H1 (cell line): ENCODE measurements at regions not wholly inside any gene's neighbourhood (a gene's known extent, or its start where the extent isn't known, plus 50 kb on each side); places are given as distances from the start of the nearest gene placed in this dataset.

Experiments used
- CTCF ChIA-PET: fragments of 300-600 bp; sonication (Branson Sonifier 250); formaldehyde crosslinking; loops from one replicate; lab custom pipeline; 2021; ENCODE audit not compliant: partially characterized antibody; lab: Charles Lee
- POLR2A ChIA-PET: fragments of 300-600 bp; sonication (Branson Sonifier 250); formaldehyde crosslinking; loops from one replicate; lab custom pipeline; 2021; ENCODE audit warnings: inconsistent platforms; ENCODE audit not compliant: partially characterized antibody; lab: Charles Lee
- DNase-seq, 2 experiments: peaks; one replicate each; pipeline versions ENCODE4 v3.0.0 to v3.0.0-alpha.2; 2010 to 2022; ENCODE audit warnings: low spot score in 2 of 2, low read depth in 1 of 2, mixed read lengths in 1 of 2
- FAIRE-seq: peaks from 2 replicates; lab custom pipeline; 2011; peaks lifted over from hg19 to GRCh38; lab: Jason Lieb, UNC
- H2AFZ ChIP-seq: 2 replicates; pipeline ENCODE4 v1.8.1; 2012; ENCODE audit warnings: low read length, inconsistent platforms
- H2AK5ac ChIP-seq: 2 replicates; pipeline ENCODE4 v1.6.1; 2013; ENCODE audit warnings: low read depth, low read length
- H2BK120ac ChIP-seq: replicated peaks from 2 replicates; pipeline ENCODE3; 2013; ENCODE audit warnings: low read depth, low read length, inconsistent platforms
- H2BK12ac ChIP-seq: 2 replicates; pipeline ENCODE4 v1.6.1; 2013; ENCODE audit warnings: low read depth, low read length
- H2BK15ac ChIP-seq: 2 replicates; pipeline ENCODE4 v1.6.1; 2013; ENCODE audit warnings: low read length
- H2BK20ac ChIP-seq: 2 replicates; pipeline ENCODE4 v1.6.1; 2013; ENCODE audit warnings: low read length
- H2BK5ac ChIP-seq: 2 replicates; pipeline ENCODE4 v1.6.1; 2013; ENCODE audit warnings: low read depth, low read length
- H3K14ac ChIP-seq: 2 replicates; pipeline ENCODE4 v1.6.1; 2013; ENCODE audit warnings: inconsistent platforms; ENCODE audit not compliant: insufficient read length
- H3K18ac ChIP-seq: 2 replicates; pipeline ENCODE4 v1.6.1; 2013; ENCODE audit warnings: low read length; ENCODE audit errors: extremely low read depth
- H3K23ac ChIP-seq: 2 replicates; pipeline ENCODE4 v1.6.1; 2013; ENCODE audit warnings: inconsistent platforms; ENCODE audit not compliant: insufficient read length
- H3K23me2 ChIP-seq: 2 replicates; pipeline ENCODE4 v1.6.1; 2013; ENCODE audit warnings: low read depth, low read length
- H3K27ac ChIP-seq: 2 replicates; pipeline ENCODE4 v1.6.1; 2011; ENCODE audit warnings: low read depth, low read length, inconsistent platforms
- H3K27me3 ChIP-seq, 4 experiments: replicated peaks in 1 of 4; 1 replicate in 1 of 4; 2 replicates in 3 of 4; pipeline versions ENCODE4 v1.6.1 to v1.8.1; 2011 to 2013; ENCODE audit warnings: low read length in 3 of 4, mild to moderate bottlenecking in 3 of 4, inconsistent platforms in 2 of 4, mixed read lengths in 2 of 4, moderate library complexity in 1 of 4; ENCODE audit not compliant: control insufficient read depth in 3 of 4, insufficient read depth in 3 of 4; ENCODE audit errors: extremely low read depth in 1 of 4
- H3K36me3 ChIP-seq, 4 experiments: 2 replicates each; pipeline versions ENCODE4 v1.6.1 to v1.8.1; 2011 to 2013; ENCODE audit warnings: mild to moderate bottlenecking in 4 of 4, low read length in 3 of 4, moderate library complexity in 2 of 4, control low read depth in 1 of 4, inconsistent platforms in 1 of 4; ENCODE audit not compliant: insufficient read depth in 4 of 4, control insufficient read depth in 2 of 4
- H3K4ac ChIP-seq: replicated peaks from 2 replicates; pipeline ENCODE3; 2013; ENCODE audit warnings: low read length, low read depth, mixed read lengths, inconsistent platforms; ENCODE audit not compliant: insufficient read length
- H3K4me1 ChIP-seq, 4 experiments: replicated peaks in 1 of 4; 1 replicate in 1 of 4; 2 replicates in 3 of 4; pipeline versions ENCODE4 v1.6.1 to v1.8.1; 2011 to 2013; ENCODE audit warnings: low read length in 3 of 4, inconsistent platforms in 2 of 4, mixed read lengths in 1 of 4; ENCODE audit not compliant: insufficient read depth in 4 of 4, control insufficient read depth in 3 of 4
- H3K4me2 ChIP-seq, 2 experiments: 2 replicates each; pipeline versions ENCODE4 v1.6.1 to v1.8.1; 2011 to 2013; ENCODE audit warnings: low read depth in 2 of 2, low read length in 2 of 2, control low read depth in 1 of 2, inconsistent platforms in 1 of 2, mild to moderate bottlenecking in 1 of 2; ENCODE audit not compliant: insufficient read depth in 1 of 2
- H3K4me3 ChIP-seq, 4 experiments: fragments of 200-600, 300-600 bp in 1 of 4; sonication (generic), shearing (Covaris generic), sonication (Bioruptor Twin) in 1 of 4; 2 replicates each; pipeline versions ENCODE4 v1.5.1 to v1.8.1; 2011 to 2016; ENCODE audit warnings: low read length in 4 of 4, low read depth in 3 of 4, control low read depth in 2 of 4, inconsistent platforms in 2 of 4, mild to moderate bottlenecking in 2 of 4, mixed read lengths in 1 of 4, moderate library complexity in 1 of 4; ENCODE audit not compliant: insufficient read depth in 2 of 4; ENCODE audit errors: extremely low read depth in 1 of 4
- H3K56ac ChIP-seq: replicated peaks from 2 replicates; pipeline ENCODE3; 2013; ENCODE audit warnings: low read depth, mild to moderate bottlenecking, mixed read lengths, low read length, inconsistent platforms; ENCODE audit not compliant: insufficient read length
- H3K79me1 ChIP-seq: 2 replicates; pipeline ENCODE4 v1.6.1; 2013; ENCODE audit warnings: low read depth, low read length, control low read depth
- H3K79me2 ChIP-seq, 2 experiments: 2 replicates each; pipeline versions ENCODE4 v1.6.1 to v1.8.1; 2012 to 2013; ENCODE audit warnings: low read length in 2 of 2, mild to moderate bottlenecking in 2 of 2, inconsistent platforms in 1 of 2; ENCODE audit not compliant: insufficient read depth in 2 of 2, control insufficient read depth in 1 of 2
- H3K9ac ChIP-seq, 4 experiments: replicated peaks in 1 of 4; 1 replicate in 1 of 4; 2 replicates in 3 of 4; pipeline versions ENCODE4 v1.6.1 to v1.8.1; 2011 to 2013; ENCODE audit warnings: low read depth in 3 of 4, low read length in 3 of 4, control low read depth in 2 of 4, mild to moderate bottlenecking in 2 of 4, moderate library complexity in 2 of 4, inconsistent platforms in 1 of 4; ENCODE audit errors: extremely low read depth in 1 of 4
- H3K9me3 ChIP-seq, 2 experiments: 2 replicates each; pipeline versions ENCODE4 v1.6.1 to v1.8.1; 2012 to 2013; ENCODE audit warnings: mild to moderate bottlenecking in 2 of 2, moderate library complexity in 2 of 2, control low read depth in 1 of 2, inconsistent platforms in 1 of 2, low read depth in 1 of 2, low read length in 1 of 2, mixed read lengths in 1 of 2; ENCODE audit not compliant: insufficient read depth in 2 of 2
- H4K20me1 ChIP-seq, 2 experiments: replicated peaks in 1 of 2; 2 replicates each; pipeline versions ENCODE3 to v1.8.1; 2011 to 2013; ENCODE audit warnings: inconsistent platforms in 2 of 2, low read length in 2 of 2, mild to moderate bottlenecking in 1 of 2; ENCODE audit not compliant: insufficient read depth in 2 of 2, control insufficient read depth in 1 of 2
- H4K5ac ChIP-seq: 2 replicates; pipeline ENCODE4 v1.6.1; 2013; ENCODE audit warnings: low read length, low read depth, mixed read lengths, inconsistent platforms; ENCODE audit not compliant: insufficient read length
- H4K8ac ChIP-seq: 2 replicates; pipeline ENCODE4 v1.8.0; 2013; ENCODE audit warnings: mild to moderate bottlenecking, moderate library complexity, low read length, inconsistent platforms; ENCODE audit not compliant: insufficient read depth; ENCODE audit errors: extremely low read depth
- H4K91ac ChIP-seq: replicated peaks from 2 replicates; pipeline ENCODE3; 2013; ENCODE audit warnings: low read length, mixed read lengths, inconsistent platforms; ENCODE audit not compliant: insufficient read length
- HDAC2 ChIP-seq, 2 experiments: fragments of 300-600 bp in 1 of 2; sonication (generic) in 1 of 2; IDR thresholded peaks; 2 replicates each; pipeline ENCODE4 v1.6.1; 2011 to 2012; ENCODE audit warnings: low read depth in 2 of 2, low read length in 2 of 2, mild to moderate bottlenecking in 2 of 2, moderate library complexity in 2 of 2, borderline replicate concordance in 1 of 2, inconsistent platforms in 1 of 2
- SIRT6 ChIP-seq: IDR thresholded peaks from one replicate; pipeline ENCODE4 v1.7.1; 2012; ENCODE audit warnings: low read length, inconsistent platforms
- SP2 ChIP-seq: IDR thresholded peaks from 2 replicates; pipeline ENCODE4 v1.6.1; 2012; ENCODE audit warnings: mild to moderate bottlenecking, low read length, inconsistent platforms
- WGBS, 2 experiments: shearing (Covaris generic) in 1 of 2; methylation state at CpG; one replicate each; pipeline versions ENCODE4 v1.1.6 to v1.1.7; 2013 to 2015; ENCODE audit warnings: low lambda C conversion rate in 2 of 2, mixed read lengths in 2 of 2, inconsistent platforms in 1 of 2, low coverage in 1 of 2, missing lambda C conversion rate in 1 of 2; ENCODE audit not compliant: insufficient replicate concordance in 2 of 2, insufficient coverage in 1 of 2, insufficient read length in 1 of 2; ENCODE audit errors: extremely low coverage in 1 of 2, missing lambda C conversion rate in 1 of 2; 5-methylcytosine and 5-hydroxymethylcytosine counted together
- TF ChIP-seq, protein P1 (sequence below): IDR thresholded peaks from 2 replicates; pipeline ENCODE4 v1.6.1; 2012; ENCODE audit warnings: low read length, inconsistent platforms

DNA sequence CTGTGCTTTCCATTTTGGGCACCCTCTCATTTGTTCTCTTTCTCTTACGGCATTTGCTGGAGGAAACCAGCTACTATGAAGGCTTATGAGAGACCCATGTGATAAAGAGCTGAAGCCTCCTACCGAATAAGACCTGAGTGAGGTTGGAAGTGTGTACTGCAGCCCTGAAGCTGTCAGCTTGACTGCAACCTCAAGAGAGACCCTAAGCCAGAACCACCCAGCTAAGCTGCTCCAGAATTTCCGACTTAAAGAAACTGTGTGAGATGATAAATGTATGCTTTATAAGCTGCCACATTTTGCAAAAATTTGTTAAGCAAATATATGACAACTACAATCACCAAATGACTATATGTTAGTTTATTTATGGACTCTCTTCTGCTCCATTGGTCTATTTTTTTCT lies 151.7 kb upstream of the PTPRD start:
- no peak overlapping the region for H2BK15ac ChIP-seq
- H2BK12ac ChIP-seq = no peak overlapping the region
- no peak overlapping the region for H3K4me2 ChIP-seq
- H3K23ac ChIP-seq = no peak overlapping the region
- no peak overlapping the region for H3K18ac ChIP-seq
- H3K79me2 ChIP-seq = no peaks in the 10 kb centered on the region
- H3K14ac ChIP-seq = no peak overlapping the region
- no peaks in the 10 kb centered on the region for H3K23me2 ChIP-seq
- H3K36me3 ChIP-seq = no peaks in the 10 kb centered on the region
- DNase-seq (no peak), FAIRE-seq (no peak)
- H2BK20ac ChIP-seq = no peak overlapping the region
- POLR2A ChIA-PET = no interaction called here
- CTCF ChIA-PET = no interaction called here
- H2BK5ac ChIP-seq = no peak overlapping the region
- H2AK5ac ChIP-seq = no peak overlapping the region
- H4K20me1 ChIP-seq = no peaks in the 10 kb centered on the region
- no peaks in the 10 kb centered on the region for H3K79me1 ChIP-seq
- H3K27ac ChIP-seq = no peak overlapping the region
- no peak overlapping the region for H4K5ac ChIP-seq
- H4K91ac ChIP-seq = no peak overlapping the region
- 92% methylated on average over 3 of the region's 3 CpGs; no CpG with 5 or more reads in 1 of the 2 experiments for WGBS, 2 experiments
- H2BK120ac ChIP-seq = no peak overlapping the region
- H3K9ac ChIP-seq = no peak overlapping the region
- no peak overlapping the region for H3K4me3 ChIP-seq
- H3K4ac ChIP-seq = no peak overlapping the region
- H3K9me3 ChIP-seq = no peaks in the 10 kb centered on the region
- no peak overlapping the region for H4K8ac ChIP-seq
- no peaks in the 10 kb centered on the region for H3K4me1 ChIP-seq
- no peak overlapping the region for H2AFZ ChIP-seq
- H3K27me3 ChIP-seq = no peaks in the 10 kb centered on the region
- no peak overlapping the region for H3K56ac ChIP-seq
- no peak for TF ChIP-seq HDAC2 (IDR thresholded peaks at IDR 0.05; ENCODE audit: borderline replicate concordance in 1 of 2, low read depth in 2 of 2, low read length in 2 of 2)
- TF ChIP-seq, protein P1, sequence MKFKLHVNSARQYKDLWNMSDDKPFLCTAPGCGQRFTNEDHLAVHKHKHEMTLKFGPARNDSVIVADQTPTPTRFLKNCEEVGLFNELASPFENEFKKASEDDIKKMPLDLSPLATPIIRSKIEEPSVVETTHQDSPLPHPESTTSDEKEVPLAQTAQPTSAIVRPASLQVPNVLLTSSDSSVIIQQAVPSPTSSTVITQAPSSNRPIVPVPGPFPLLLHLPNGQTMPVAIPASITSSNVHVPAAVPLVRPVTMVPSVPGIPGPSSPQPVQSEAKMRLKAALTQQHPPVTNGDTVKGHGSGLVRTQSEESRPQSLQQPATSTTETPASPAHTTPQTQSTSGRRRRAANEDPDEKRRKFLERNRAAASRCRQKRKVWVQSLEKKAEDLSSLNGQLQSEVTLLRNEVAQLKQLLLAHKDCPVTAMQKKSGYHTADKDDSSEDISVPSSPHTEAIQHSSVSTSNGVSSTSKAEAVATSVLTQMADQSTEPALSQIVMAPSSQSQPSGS = no peak
- no peak for TF ChIP-seq SP2
- no peak for TF ChIP-seq SIRT6
